Mammary epithelial cell (primary cell): ENCODE measurements at regions not wholly inside any gene's neighbourhood (a gene's known extent, or its start where the extent isn't known, plus 50 kb on each side); places are given as distances from the start of the nearest gene placed in this dataset.

ENCODE experiments used
- EZH2 ChIP-seq: IDR thresholded peaks from 2 replicates; pipeline ENCODE4 v1.6.1; 2012; ENCODE audit warnings: low read length, inconsistent platforms, borderline replicate concordance
- TF ChIP-seq, protein P1 (sequence below), 2 donors: IDR thresholded peaks in 1 of 2; conservative IDR thresholded peaks in 1 of 2; 2 replicates each; pipeline ENCODE4 v1.5.1; 2011 to 2012; ENCODE audit warnings: inconsistent platforms in 2 of 2, low read length in 2 of 2, mild to moderate bottlenecking in 2 of 2, control low read depth in 1 of 2, low read depth in 1 of 2; ENCODE audit not compliant: insufficient read depth in 1 of 2; ENCODE audit errors: extremely low read depth in 1 of 2

DNA sequence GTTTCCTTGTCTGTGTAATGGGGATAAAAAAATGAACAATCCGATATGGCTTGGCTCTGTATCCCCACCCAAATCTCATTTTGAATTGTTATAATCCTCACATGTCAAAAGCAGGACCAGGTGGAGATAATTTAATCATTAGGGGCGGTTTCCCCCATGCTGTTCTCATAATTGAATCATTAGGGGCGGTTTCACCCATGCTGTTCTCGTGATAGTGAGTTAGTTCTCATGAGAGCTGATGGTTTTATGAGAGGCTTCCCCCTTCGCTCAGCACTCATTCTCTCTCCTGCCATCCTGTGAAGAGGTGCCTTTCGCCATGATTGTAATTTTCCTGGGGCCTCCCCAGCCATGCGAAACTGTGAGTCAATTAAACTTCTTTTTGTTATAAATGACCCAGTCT is 633.5 kb downstream of the RAPGEF2 start:
- TF ChIP-seq, protein P1, sequence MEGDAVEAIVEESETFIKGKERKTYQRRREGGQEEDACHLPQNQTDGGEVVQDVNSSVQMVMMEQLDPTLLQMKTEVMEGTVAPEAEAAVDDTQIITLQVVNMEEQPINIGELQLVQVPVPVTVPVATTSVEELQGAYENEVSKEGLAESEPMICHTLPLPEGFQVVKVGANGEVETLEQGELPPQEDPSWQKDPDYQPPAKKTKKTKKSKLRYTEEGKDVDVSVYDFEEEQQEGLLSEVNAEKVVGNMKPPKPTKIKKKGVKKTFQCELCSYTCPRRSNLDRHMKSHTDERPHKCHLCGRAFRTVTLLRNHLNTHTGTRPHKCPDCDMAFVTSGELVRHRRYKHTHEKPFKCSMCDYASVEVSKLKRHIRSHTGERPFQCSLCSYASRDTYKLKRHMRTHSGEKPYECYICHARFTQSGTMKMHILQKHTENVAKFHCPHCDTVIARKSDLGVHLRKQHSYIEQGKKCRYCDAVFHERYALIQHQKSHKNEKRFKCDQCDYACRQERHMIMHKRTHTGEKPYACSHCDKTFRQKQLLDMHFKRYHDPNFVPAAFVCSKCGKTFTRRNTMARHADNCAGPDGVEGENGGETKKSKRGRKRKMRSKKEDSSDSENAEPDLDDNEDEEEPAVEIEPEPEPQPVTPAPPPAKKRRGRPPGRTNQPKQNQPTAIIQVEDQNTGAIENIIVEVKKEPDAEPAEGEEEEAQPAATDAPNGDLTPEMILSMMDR (conservative IDR thresholded peaks at IDR 0.05 in 1 of 2, IDR thresholded peaks at IDR 0.05 in 1 of 2; ENCODE audit: extremely low read depth in 1 of 2, insufficient read depth in 1 of 2, low read depth in 1 of 2, low read length in 2 of 2) = no peak
- TF ChIP-seq EZH2 = no peak
